GM21390 (cell line): ENCODE measurements at regions not wholly inside any gene's neighbourhood (a gene's known extent, or its start where the extent isn't known, plus 50 kb on each side); places are given as distances from the start of the nearest gene placed in this dataset.
A peak's percentile ranks its signal among the peaks of the same experiment; 100 is the strongest.
"Not testable (repeated sequence)": the region's sequence is repeated elsewhere in the genome, so short reads cannot be mapped to it uniquely, and the experiment has no call there.

ENCODE experiments used
- ATAC-seq: cut with Tn5 transposase; IDR thresholded peaks from one replicate; pipeline ENCODE4 v1.9.1; 2021; ENCODE audit not compliant: unreplicated experiment

DNA sequence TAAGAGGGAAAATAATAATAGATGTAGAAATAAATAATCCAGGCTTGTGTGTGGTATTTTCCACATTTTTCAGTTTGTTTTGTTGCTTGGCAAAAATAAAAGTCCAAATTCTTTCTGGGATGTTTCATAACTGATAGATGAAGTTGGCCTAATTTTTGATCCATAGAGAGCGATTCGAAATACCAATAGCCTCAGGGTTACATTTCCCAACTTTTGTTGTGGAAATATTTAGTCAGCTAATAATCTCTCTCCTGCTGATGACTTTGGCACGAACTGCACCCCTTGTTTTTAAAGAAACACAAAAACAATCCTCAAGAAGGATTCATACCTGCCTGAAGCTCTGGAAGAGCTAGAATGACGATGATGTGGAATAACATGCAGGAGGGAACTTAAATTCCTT lies 483.2 kb downstream of the ADRA2A start:
- ATAC-seq: no peak

DNA sequence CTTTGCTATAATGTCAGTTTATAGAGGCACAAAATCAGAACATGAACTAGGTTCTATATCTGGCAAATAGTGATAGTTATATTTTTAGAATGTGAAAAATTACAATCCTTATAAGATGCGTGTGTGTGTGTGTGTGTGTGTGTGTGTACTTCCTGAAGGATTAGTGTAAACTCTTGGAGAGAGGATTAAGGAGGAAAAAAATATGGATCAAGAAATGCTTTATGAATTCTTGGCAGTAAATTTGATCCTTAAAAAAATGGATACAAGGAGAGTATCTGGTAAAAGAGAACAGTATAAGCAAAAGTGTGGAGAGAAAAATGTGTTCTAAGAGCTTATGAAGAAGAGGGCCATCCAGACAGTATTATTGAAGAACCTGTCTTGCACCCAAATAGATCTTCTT lies 484.3 kb downstream of the ADRA2A start:
- ATAC-seq: no peak

DNA sequence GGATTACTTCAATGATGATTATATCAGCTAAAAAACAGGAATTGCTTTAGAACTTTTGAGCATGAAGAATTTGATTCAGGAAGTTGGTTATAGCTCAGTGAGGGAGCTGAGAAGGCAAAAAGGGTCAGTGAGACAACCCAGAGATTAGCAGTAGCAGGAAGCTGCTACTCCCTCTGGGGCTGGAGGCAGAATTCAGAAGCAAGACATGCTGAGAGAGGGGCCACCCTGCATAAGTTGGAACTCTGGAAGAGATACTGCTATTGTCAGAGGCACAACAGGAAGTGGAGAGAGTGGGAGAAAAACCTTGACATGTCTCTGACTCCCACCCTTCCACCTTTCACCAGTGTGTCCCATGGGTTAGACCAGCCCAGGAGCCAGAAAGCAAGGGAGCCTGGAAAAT lies 488.7 kb downstream of the ADRA2A start:
- ATAC-seq: no peak

DNA sequence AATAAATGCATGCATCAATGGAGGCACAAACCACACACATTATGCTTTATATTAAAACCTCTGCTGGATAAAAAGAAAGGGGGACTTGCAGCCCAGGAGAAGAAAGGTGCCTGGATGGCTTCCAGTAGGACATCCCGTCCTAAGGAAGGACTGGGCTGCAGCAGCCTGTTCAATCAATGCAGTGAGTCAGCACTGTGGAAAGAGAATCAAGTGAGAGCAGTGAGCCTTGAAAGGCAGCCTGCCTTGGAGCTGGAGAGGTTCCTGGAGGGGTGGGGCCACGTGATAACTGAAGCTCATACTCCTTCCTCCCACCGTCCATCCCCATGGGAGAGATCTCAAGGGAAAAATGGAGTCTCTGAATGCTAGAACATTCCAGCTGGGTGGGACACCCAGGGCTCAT lies 501.2 kb downstream of the ADRA2A start:
- ATAC-seq: no peak

DNA sequence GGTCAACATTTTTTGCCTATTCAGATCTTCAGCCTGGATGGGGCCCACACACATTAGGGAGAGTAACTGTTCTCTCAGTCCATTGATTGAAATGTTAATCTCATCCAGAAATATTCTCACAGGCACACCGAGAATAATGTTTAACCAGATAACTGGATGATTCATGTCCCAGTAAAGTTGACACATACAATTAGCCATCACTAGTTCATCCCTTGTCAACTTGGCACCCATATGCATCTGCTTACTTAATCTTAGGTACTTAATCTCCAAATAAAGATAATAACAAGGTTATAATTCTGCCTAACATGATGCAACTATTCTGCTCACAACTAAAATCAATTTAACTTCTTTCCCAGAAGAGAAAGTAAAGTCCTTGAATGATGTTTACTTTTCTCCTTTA lies 502.6 kb downstream of the ADRA2A start:
- no peak for ATAC-seq

DNA sequence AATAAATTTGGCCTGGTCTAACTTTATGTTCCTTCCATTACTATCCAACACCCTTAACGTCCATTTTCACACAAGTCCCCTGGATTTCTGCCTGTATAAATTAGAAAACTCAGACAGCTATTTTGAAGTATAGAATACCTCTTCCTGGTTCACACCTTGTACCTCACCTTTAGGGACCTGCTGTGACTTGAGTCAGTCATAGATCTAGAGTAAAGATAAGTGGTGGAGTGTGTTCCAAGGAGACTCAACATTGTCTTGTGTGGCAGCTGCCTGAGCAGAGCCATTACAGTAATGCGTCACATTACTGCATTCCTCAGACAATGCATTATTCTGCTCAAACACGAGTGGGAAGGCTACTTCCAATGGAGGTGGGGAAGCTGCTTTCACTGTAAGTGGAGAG lies 513.9 kb downstream of the ADRA2A start:
- no peak for ATAC-seq

DNA sequence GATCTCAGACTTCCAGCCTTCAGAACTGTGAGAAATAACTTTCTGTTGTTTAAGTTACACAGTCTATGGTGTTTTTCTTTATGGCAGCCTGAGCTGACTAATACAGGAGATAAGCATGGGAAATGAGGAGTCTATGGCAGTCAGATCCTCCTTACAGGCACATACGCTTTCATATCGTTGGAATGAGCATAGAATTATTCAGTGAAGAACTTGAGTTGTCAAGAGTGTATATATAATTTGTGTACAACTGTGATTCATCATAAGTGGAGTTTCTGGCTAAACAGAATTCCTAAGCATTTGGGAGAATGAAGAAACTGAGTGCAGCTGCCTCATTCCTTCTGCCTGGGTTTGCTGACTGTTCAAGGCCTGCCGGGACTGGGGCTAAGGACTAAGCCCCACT lies 516.7 kb downstream of the ADRA2A start:
- ATAC-seq: no peak

DNA sequence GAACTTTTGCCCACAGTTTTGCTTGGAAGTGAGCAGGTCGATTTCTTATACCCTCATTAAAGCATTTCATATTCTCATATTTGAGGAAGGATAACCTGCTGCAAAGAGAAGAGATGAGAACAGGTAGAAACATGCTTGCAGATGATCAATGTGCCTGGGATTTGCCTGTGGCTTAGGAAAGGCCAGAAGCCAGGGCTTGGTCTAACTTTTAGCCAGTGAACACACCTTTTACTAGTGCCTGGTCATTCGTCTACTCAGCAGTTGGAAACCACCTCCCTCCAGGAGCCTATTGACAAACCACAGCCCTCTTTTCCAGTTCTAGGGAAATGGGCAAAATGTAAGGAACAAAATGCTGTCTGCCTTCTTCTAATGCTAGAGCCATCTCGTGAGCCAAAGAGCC lies 518.3 kb downstream of the ADRA2A start:
- no peak for ATAC-seq

DNA sequence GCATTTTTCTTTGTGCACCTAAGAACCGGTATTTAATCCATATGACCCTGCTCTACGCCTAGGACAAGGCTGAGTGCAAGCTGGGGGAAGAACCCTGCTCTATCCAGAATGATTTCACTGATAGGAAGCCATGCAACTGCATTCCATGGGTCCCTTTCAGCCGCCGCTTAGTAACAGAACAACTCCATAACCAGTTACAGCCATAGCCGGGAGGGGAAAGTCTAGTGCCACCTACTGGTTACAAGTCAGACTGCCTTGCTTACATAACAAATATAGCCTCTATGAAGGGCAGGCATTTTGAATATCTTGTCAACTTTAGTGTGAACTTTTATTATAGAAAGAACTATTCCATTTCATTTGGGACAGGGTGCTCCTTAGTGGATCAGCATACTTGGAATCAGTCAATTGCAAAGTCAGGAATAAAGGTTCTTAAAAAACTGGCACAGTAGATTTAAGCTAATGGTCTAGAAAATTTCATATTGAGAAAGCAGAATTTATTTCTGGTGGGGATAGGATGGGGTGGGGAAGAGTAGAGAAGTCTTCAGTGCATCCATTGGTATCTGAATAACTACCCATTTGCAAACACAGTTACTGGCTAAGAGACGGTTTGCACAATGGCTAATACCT lies 521.7 kb downstream of the ADRA2A start:
- ATAC-seq: peak; percentile 95

DNA sequence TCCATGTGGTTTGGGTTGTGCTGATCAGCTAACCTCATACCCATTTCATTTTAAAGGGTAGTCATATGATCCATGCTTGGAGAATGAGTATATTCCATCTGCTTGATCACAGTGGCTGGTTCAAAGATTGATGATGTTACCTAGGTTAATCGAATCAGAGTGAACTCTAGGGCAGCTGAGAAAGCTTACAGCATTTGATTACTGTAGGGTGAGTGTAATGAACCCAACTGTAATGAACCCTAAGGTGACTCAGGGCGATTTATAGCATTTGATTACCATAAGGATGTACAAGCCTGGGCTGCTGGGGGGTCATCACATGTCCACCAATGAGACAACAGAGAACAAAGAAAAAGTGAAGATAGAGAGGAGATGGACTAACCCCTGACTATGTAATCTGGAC lies 523.1 kb downstream of the ADRA2A start:
- no peak for ATAC-seq

DNA sequence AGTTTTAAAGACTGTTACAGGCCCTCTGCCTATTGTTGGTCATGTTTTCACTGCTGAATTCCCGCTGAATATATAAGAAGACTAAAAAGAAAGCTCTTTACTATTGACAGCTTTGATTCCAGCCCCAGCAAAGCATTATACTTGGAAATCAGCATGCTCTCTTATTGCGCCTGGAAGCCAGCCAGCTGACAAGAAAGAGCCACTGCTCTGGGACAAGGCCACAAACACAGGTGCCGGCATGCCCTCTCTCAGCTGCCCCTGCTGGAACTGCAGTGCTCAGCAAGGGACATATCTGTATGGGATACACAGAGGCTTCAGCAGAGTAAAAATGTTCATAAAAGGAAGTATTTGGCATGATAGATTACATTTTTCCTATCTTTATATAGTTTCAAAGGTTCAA lies 523.9 kb downstream of the ADRA2A start:
- ATAC-seq: no peak

DNA sequence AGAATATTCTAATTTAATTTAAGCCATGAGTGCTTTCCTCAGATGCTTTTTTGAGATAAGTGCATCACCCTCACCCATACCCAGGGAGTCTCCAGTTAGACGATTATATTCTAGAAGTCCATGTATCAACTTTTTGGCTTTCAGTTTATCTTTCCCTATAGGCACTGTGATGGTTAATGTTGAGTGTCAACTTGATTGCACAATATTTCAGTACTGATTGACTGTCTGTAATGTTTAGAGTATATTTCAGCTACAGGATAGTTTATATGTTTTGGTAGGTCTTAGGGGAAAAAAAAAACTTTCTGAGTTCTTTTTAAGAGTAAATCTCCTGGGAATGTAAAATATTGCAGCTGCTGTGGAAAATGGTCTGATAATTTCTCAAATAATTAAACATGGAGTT lies 535.4 kb downstream of the ADRA2A start:
- no peak for ATAC-seq

DNA sequence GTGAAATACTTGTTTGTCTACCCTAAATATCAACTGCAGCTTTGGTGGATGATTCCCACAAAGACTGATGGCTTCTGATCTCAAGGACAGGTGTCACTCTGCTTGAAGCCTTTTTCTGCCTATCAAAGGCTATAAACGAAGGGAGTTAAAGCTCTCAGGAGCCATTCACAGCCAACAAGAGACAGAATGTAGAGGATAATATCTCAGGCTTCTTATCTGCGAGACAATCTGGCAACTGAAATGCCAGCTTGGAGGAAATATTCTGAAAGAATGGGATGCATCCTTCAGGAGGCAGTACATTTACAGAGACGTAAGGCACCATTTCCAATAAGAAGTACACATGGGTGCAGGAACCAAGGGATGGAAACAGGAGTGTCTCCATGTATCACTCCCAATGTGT lies 549.4 kb downstream of the GPAM start:
- no peak for ATAC-seq

DNA sequence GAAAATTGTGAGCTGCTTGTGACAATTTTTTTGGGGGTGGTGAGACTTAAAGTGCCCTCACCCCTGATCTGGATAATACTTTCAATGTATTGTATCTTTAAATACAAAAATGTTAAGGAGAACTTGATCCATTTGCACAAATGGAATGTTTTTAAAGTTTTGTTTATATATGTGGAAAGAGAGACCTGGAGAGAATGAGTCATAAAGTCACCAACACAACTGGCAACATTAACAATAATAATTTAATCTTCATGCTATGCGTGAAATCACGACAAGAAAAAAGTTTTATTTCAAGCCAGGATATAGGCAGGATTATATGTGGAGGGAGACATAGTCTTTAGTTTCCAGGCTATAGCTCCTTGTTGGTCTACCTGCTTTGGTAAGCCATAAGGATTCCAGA lies 537.5 kb downstream of the GPAM start:
- no peak for ATAC-seq

DNA sequence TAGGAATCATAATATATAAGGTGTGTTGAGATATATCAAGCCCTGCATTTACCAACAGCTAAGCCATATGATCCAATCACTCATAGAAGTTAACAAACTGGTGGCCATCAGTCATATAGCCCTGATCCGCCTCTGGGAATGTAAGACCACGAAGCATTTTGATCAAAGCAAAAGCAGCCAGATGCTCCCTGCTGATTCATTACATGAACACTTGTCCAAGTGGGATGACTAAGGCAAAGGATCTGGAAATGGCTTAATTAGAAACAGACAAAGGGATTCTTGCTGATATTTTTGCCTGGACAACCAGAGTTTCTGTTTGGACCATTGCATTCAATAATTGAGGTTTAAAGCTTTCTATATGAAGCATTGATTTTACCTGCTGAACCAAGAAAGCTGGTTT lies 535.5 kb downstream of the GPAM start:
- ATAC-seq: no peak

DNA sequence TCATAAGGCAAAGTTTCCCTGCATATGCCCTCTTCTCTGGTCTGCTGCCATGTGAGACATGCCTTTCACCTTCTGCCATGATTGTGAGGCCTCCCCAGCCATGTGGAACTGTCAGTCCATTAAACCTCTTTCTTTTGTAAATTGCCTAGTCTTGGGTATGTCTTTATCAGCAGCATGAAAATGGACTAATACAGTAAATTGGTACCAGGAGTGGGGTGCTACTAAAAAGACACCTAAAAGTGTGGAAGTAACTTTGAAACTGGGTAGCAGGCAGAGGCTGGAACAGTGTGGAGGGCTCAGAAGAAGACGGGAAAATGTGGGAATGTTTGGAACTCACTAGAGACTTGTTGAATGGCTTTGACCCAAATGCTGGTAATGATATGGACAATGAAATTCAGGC lies 534.5 kb downstream of the GPAM start:
- not testable (repeated sequence) for ATAC-seq

DNA sequence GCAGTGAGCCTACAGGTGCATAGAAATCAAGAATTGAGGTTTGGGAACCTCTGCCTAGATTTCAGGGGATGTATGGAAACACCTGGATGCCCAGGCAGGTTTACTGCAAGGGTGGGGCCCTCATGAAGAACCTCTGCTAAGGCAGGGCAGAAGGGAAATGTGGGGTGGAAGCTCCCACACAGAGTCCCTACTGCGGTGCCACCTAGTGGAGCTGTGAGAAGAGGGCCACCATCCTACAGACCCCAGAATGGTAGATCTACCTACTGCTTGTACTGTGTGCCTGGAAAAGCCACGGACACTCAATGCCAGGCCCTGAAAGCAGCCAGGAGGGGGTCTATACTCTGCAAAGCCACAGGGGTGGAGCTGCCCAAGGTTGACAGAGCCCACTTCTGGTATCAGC lies 533.5 kb downstream of the GPAM start:
- ATAC-seq: no peak

DNA sequence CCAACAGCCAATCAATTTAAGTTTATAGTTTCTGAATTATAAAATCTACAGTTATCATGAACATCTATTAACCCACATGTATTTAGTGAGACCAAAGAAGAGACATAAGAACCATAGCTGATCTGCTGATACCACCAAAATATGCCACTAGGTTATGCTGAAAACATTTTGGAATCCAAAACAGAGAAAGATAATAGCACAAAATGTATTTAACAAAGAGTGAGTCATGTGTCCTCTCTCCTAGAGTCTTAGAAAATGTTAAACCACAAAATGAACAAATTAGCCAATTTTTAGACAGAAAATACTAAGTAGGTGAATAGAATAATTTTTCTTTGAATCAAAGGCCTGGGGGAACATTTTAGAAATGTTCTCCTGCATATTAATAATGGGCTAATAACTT lies 527.5 kb downstream of the GPAM start:
- ATAC-seq: no peak

DNA sequence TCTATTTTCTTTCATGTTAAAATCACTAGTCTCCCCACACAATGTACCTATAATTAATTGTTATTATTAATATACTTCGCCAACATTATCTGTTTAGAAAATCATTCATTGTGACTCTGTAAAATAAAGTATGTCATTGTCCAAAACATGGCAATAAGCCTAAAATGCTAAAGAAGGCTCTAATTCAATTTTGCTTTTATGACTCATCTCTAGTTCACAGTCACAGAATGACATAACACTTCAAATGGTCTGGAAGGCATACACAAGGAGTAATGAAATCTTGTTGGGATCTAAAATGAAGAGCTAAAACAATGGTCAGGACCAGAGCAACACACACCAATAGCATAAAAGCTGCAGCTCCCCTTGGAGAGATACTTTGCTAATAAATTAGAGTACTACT lies 505.8 kb downstream of the GPAM start:
- no peak for ATAC-seq

DNA sequence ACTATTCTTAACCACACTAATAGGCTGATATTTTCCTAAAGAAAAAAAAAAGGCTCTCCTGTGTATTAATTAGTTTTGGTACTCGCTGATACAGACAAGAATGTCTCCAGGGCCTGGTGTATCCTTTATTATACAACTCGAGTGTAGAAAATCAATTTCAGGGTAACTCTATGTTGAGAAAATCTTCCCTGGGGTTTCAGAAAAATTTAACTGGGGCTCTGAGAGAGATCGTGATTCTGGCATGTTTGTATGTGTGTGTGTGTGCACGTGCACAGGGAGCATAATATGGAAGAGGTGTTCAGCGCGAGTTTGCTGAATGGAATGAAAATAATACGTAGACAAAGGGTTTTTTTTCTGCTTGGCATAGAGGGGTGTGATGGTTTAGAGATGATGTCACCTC lies 496.8 kb downstream of the GPAM start:
- ATAC-seq: no peak

DNA sequence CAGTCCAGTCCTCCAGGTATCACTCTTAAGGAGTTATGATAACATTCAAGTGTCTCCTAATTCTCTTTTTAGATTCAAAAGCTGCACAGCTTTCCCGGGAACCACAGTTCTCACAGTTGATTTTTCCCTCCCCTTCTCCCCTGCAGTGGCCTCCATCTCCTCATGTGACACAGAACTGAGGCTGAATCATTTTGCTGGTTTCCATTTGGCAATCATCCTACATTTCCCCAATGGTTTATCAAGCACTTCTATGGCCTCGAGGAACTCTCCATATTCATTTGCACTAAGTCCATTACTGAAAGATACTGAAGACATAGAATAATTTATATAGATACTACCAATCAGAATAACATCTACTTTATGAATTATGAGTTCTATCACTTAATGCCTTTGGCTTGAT lies 484.9 kb downstream of the GPAM start:
- ATAC-seq: no peak

DNA sequence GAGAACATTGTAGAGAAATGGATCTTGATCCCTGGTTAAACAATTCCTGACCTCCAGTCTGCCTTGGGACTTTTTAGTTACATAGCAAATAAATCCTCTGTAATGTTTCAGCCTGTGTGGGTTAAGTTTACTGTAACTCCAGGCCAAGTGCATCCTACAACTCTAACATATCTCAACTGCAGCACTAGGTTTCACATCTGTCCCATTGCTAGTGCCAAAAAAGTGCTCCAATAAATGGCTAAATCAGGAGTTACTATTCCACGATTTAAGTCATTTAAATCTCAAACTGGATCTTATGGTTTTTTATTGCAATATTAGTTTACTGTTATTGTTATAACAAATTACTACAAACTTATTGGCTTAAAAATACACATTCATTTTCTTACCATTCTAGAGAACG lies 479.6 kb downstream of the GPAM start:
- ATAC-seq: no peak

DNA sequence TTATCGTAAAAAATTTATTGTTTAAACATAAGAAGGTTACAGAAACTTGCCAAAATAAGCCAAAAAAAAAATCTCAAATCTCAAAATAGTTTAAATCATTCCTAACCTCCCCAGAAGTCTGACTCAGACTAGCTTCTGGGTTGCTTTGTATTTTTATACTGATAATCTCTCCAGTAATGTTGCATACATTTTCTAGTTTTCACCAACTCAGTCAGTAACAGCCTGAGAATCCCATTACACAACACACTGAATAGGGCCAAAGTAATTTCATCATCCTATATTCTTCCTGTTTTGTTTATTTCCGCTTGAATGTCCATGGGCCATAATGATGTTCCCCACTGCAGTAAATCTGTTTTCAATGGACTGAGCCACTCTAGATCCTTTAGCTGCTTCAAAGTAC lies 478.5 kb downstream of the GPAM start:
- no peak for ATAC-seq

DNA sequence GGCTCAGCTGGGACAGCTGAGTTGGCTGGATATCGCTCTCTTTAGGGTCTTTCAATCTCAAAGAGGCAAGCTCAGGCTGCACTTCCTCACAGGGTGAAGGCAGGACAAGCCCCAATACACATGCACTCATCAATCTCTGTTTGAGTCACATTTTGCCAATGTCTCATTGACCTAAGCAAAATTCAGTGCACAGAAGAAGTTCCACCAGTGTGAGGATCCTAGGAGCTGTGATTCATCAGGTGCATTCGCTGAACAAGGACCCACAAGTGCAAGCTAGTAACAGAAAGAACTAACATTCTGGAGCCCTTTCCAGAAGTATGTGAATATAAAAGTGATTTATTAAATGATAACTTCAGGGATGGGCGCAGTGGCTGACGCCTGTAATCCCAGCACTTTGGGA lies 477.2 kb downstream of the GPAM start:
- ATAC-seq: no peak
